ENCODE measurements at regions not wholly inside any gene's neighbourhood (a gene's known extent, or its start where the extent isn't known, plus 50 kb on each side); places are given as distances from the start of the nearest gene placed in this dataset.

- TF ChIP-seq, protein P1, sequence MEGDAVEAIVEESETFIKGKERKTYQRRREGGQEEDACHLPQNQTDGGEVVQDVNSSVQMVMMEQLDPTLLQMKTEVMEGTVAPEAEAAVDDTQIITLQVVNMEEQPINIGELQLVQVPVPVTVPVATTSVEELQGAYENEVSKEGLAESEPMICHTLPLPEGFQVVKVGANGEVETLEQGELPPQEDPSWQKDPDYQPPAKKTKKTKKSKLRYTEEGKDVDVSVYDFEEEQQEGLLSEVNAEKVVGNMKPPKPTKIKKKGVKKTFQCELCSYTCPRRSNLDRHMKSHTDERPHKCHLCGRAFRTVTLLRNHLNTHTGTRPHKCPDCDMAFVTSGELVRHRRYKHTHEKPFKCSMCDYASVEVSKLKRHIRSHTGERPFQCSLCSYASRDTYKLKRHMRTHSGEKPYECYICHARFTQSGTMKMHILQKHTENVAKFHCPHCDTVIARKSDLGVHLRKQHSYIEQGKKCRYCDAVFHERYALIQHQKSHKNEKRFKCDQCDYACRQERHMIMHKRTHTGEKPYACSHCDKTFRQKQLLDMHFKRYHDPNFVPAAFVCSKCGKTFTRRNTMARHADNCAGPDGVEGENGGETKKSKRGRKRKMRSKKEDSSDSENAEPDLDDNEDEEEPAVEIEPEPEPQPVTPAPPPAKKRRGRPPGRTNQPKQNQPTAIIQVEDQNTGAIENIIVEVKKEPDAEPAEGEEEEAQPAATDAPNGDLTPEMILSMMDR (IDR thresholded peaks at IDR 0.05): no peak
- TF ChIP-seq POLR2AphosphoS5 (IDR thresholded peaks at IDR 0.05; ENCODE audit: low read depth, low read length): no peak
These were observed 103.9 kb downstream of the GLUD2 start for GRCh38 chrX:121151293-121151692.

All from Panc1 (cell line).